Stimulated activated CD4-positive, alpha-beta T cell treated with anti-CD3 and anti-CD28 coated beads, Interleukin-2, amount 100 ng/mL, for 4 hours (primary cell): ENCODE measurements at regions not wholly inside any gene's neighbourhood (a gene's known extent, or its start where the extent isn't known, plus 50 kb on each side); places are given as distances from the start of the nearest gene placed in this dataset.

Experiments used
- DNase-seq: peaks from one replicate; pipeline ENCODE4 v3.0.0-alpha.2; 2020; ENCODE audit warnings: low read depth

- no peak for DNase-seq
Observed at GRCh38 chr5:166963596-166963995, 1327.8 kb upstream of the WWC1 start.

- no peak for DNase-seq
Observed at GRCh38 chr5:166977911-166978422, 1313.5 kb upstream of the WWC1 start.

DNA sequence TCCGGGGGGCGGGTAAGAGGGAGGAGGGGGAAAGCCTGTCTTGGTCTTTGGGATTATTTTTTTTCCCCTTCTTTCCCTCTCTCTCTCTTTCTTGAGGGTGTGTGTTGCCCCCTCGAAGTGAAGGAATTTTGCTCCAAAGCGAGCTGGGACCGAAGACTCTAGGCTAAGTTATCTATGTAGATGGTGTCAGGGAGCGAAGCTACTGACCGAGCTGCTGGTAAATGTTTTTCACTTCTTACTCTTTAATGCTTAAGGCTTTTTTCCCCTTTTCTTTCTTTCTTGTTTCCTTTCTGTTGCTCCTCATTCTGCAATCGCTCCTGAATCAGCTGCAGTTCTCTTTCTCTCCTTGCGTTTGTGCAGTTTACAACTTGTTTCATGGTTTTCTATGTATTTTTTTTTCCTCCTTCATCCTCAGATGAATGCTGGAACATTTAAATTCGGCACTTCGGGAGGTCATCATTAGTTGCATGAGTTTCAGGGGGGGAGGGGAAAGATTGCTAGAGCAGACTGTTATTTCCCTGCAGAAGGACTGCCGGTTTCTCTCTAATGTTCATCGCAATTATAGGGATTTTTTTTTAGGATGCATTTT, 1312.0 kb upstream of the WWC1 start:
- no peak for DNase-seq

DNA sequence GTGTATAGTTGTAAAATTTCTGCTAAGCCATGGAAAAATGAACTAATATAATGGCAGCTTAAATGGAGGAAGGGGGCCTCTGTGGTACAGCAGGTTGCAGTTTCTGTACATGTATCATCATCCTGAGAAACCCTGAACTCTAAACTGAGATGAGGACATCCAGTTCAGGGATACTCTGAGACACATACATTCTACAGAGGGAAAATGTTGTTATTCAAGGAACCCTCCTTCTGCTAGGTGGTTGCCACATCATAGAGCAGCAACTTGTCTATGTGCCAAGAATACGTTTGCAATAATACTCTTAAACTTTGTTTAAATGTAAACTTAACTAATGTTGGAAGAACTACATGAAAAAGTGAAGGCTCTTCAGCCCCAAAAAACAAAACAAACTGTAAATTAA, 1310.8 kb upstream of the WWC1 start:
- DNase-seq: no peak

- no peak for DNase-seq
Observed at GRCh38 chr5:166982226-166982625, 1309.2 kb upstream of the WWC1 start.

DNA sequence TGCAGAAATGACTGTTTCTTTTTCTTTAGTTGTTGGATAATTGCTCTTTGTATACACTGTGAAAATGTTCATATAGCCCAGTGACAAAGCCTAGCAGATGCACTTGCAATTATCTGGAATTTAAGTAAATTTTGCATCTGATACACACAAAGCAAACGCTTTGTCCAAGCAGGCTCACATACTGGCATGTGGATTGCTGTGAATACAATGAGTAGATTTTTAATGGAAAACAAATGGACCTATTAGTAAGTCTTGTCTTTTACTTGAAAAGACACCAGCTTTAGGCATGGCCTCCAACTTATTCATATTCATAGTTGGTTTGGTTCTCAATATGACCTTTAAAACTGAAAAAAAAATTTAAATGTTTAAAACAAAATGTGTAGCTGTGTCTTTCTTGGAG, 1299.8 kb upstream of the WWC1 start:
- no peak for DNase-seq

DNA sequence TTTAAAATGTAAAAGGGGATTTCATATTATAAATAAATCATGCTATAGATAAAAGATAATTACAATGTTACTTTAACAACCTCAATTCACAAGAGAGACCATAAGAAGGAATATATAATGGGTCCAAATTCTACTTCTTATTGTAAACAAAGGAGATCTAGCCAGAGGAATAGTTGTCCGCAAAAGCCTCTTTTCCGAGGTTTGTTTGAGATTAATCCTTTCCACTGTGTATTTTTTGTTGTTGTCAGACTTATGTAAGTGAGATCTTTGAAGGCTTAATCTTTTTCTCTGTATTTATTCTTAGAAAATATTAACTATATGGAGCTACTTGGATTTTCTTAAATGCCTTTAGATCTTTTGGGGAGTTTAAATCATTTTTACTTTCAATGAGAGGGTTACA, 1299.3 kb upstream of the WWC1 start:
- no peak for DNase-seq

DNA sequence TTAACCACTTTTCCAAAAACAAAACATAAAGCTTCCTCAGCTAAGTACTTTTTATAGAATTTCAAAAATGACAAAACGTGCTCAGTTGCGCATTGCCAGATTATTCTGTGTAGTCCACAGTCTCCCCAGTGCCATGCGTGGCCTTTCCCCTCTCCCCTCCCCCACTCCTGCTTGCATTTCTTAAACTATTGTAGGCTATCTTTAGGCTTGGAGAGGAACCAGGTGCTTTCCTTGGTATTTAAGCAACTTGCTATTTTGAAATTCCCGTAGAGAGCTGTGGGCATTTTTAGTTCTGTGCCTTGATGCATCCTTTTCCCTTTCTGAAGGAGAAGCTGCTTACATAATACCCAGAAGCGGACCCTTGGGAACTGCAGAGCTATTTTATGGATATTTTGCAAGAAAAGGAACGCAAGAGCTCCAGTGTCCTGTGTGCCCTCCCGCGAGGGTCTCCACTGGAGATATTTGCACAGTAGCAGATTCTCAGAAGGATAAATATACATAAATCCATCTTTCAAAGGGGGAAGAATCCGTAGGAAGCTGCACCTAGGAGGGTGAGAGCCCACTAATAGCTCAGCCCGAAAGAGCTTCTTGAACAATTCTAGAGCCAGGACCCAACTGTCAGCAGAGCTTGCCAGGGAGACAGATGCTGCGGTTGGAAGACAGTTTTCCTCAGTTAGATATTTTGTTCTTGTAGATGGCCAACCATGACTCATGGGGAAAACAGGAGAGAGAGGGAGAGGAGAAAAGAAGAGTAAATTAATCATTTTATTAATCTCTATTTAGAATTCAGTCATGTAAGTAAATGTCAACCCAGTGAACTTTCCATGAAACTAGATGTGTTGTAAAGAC, 1298.3 kb upstream of the WWC1 start:
- no peak for DNase-seq

- DNase-seq: no peak
Observed at GRCh38 chr5:166994226-166994625, 1297.2 kb upstream of the WWC1 start.

DNA sequence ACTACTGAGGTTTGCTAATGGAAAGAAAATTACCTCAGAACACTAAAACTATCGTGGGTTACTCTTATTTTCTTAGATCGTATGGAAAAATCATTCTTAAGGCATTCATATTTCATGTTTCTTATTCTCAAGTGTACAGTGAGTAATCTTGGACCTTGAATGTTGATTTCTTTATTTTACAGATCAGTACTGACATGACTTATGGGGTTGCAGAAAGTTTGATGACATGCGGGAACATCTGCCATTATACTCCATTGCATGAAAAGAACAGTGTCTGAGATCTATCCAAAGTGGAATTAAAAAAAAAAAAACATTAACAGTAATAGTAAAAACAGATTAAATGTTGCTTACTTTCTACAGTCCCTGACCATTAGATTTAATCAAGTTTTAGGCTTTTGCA, 1290.2 kb upstream of the WWC1 start:
- DNase-seq: no peak

DNA sequence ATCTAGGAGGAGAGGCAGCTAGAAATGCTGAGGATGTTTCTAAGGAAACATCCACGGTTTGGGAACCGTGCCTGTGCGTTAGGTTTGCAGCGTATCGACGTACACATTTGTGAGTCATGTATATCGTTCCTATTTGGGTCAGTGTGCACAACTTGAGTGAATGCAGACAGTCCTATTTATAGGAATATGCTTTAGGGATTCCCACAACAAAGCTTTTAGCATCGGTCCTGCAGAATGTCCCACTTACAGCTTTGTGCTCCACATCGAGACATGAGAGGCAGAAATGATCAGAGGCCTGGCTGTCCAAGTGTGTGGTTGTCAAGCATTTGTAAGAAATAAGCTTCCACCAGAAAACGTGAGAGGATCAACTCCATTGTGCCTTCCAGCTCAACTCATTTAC, 1282.7 kb upstream of the WWC1 start:
- DNase-seq: no peak

GRCh38 chr5:167011196-167011595, 1280.2 kb upstream of the WWC1 start:
- no peak for DNase-seq

- no peak for DNase-seq
Observed at GRCh38 chr5:167012123-167013034, 1279.1 kb upstream of the WWC1 start.

DNA sequence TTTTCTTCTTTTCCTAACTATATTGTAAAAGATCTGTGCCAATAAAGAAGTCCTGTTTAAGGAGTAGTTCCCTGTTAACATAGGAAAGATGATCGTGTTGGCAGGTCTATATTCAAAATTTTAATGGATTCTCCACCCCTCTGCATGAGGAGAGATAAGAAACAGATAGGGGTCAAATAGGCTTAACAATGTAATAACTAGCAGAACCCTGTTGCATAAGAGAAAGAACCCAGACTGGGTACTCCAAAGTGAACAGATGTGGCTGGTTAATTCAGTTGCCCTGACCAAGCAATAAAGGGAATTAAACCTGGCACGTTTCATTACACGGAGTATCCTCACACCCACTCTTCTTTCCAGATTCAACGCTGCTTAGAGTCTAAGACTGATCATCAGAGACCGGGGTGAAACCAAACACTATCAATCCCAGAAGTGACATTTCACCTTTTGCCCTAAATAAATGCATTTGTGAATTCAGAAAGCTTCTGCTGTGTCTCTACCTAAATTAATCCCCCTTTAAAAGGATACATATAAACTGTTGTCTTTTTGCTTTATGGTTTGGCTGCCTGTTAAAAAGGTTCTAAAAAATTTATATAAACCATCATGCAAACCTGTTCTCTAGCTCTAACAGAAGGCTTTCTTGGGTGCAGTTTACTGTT, 1276.9 kb upstream of the WWC1 start:
- no peak for DNase-seq

GRCh38 chr5:167020418-167020817, 1271.0 kb upstream of the WWC1 start:
- DNase-seq: no peak

DNA sequence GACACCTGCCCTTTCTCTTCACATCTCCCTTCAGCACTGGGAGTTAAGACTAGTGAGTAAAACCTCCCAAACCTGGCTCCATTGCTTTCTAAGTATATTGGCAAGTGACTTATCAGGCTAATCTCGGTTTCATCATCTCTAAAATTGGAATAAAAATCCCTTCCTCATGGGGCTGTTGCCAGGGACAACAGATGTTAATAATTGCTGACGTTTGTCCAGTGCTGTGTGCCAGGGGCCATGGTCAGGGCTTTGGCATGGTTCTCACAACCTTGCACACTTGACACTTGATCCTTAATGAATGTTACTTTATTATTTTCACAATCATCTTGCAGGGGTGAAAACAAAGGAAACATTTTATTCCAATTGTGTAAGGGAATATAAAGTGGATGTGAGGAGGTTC, 1262.0 kb upstream of the WWC1 start:
- no peak for DNase-seq

DNA sequence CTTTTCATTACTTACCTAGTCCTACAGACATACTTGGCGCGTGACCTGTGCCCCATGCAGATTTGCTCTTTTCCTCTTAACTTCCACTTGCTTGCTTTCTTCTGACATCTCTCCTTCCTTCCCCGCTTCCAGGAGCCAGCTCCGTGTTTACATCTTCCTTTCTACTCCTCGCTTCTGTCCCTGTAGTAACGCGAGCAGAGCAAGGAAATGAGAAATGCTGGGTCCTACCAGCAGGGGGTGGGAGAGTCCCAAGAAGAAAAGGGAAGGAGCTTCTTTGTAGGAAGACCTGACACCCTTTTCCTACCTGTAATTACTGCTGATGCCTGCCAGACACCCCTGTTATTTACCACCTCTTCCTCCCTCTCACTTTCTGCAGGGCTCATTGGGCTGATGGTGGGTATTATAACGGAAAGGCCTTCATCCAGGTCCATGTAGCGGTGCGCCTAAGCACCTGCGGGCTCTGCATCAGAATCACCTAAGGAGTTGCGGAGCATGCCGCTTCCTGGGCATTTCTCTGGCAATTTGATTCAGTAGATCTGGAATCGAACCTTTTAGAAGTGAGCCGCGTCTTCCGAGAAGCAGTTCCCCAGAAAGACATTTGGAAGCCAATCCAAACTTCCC, 1260.8 kb upstream of the WWC1 start:
- DNase-seq: no peak

GRCh38 chr5:167036585-167036984, 1254.9 kb upstream of the WWC1 start:
- DNase-seq: no peak

- DNase-seq: no peak
Observed at GRCh38 chr5:167049043-167049663, 1242.3 kb upstream of the WWC1 start.

DNA sequence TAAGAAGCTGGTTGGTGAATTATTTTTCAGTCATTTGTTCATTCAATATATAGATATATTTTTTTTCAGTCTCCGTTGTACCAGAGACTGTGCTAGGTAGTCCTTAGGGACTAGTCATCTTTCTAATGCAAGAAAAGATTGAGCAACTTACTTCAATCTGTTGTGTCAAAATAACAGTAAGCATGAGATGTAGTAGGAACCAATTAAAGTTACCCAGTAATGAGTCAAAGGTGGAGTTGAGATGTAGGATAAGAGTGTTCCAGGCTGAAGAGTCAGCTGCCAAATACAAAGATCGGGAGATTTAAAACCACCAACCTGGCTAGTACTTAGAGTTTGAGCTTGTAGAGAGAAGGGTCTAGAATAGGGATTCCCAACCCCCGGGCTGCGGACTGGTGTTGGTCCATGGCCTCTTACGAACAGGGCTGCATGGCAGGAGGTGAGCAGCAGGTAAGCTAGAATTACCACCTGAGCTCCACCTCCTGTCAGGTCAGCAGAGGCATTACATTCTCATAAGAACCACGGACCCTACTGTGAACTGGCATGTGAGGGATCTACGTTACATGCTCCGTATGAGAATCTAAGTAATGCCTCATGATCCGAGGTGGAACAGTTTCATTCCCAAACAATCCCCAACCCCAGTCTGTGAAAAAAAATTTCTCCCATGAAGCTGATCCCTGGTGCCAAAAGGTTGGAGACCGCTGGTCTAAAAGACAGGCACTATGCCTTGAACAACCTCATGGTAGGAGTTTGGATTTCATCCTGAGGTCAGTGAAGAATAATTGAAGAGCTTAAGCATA, 1241.5 kb upstream of the WWC1 start:
- DNase-seq: no peak
